ENCODE measurements at regions not wholly inside any gene's neighbourhood (a gene's known extent, or its start where the extent isn't known, plus 50 kb on each side); places are given as distances from the start of the nearest gene placed in this dataset.

DNA sequence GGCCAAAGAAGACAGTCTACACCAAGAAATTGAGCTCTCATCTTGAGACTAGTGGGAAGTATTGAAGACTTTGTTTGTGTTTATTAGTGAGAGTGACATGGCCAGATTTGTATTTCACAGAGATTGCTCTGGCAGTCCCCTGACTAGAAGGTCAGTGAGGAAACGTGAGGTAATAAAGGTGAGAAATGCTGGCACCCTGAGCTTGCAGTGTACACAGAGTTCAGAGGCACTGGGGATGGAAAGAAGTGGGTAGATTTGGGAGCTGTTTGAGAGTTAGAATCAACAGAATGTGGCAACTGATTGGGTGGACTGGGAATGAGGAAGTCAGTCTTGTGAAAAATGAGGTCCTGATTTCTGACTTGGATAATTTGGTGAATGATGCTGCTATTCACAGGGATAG, 336.9 kb downstream of the SNAPC1 start:
- Histone ChIP-seq H3K27ac (ENCODE audit: insufficient read depth, low read depth, low read length, poor library complexity, severe bottlenecking) (no peak overlapping the region), H3K4me1 (ENCODE audit: control insufficient read depth, insufficient read depth, low read length) (no peaks in the 10 kb centered on the region), H3K36me3 (ENCODE audit: control insufficient read depth, insufficient read depth, low read length) (no peaks in the 10 kb centered on the region), H3K4me3 (ENCODE audit: insufficient read depth, low read depth, low read length) (no peak overlapping the region), H3K27me3 (ENCODE audit: control insufficient read depth, insufficient read depth, low read length, poor library complexity, severe bottlenecking) (no peaks in the 10 kb centered on the region), H3K9me3 (ENCODE audit: control insufficient read depth, low read length) (no peaks in the 10 kb centered on the region)
- WGBS, 2 experiments: 89 to 95% methylated on average over 1 of the region's 1 CpG

DNA sequence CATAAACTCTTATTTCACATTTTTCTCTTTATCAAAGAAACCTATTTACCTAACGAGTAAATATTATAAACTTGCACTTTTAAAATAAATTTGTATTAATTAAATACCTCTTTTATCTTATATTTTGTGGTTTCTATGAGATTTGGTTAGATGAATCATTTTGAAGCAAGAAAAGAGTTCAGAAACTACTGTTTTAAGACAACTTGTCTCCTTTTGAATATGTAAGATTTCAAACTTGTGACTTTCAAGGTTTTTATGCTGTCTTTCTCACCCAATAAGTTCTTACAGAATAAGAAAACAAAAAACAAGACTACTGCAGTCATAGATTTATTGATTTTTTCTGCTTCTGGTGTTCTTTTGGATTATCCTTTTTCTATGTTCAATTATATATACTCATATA, 339.0 kb downstream of the SNAPC1 start:
- no peak overlapping the region for H3K27ac ChIP-seq (ENCODE audit: insufficient read depth, low read depth, low read length, poor library complexity, severe bottlenecking)
- H3K4me3 ChIP-seq (ENCODE audit: insufficient read depth, low read depth, low read length): no peak overlapping the region
- WGBS, 2 experiments: no CpG with 5 or more reads among the region's 1 CpG

DNA sequence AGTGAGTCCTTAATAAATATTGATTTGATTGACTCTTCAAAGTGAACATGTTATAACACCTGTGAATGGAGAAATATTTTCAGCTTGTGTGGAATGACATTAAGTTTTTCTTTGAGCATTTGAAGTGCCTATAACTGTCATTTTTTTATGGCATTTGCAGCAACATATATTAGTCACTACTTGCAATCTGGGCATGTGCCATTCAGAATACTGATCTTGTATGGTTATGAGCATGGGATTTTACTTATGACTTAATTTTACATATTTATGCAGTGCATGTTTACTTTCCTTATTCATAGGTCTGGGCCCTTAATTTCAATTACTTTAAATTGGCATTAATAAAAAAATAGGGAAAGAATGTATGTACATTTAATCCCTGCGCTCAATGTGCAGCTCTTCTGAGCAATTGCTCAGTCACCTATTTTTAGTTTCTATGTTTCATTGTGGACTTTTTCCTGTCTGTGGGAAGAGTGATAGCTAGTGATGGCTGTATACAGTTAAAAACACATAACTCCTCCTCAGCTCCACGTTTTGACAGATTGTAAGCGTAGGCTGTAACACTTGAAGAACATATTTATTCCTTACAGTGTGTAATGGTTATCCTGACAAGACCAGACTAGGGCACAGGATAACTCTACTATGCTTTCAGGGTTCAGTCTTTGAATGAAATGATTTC, 339.6 kb downstream of the SNAPC1 start:
- no peak overlapping the region for H3K27ac ChIP-seq (ENCODE audit: insufficient read depth, low read depth, low read length, poor library complexity, severe bottlenecking)
- H3K4me3 ChIP-seq (ENCODE audit: insufficient read depth, low read depth, low read length): no peak overlapping the region
- no peaks in the 10 kb centered on the region for H3K36me3 ChIP-seq (ENCODE audit: control insufficient read depth, insufficient read depth, low read length)
- no peaks in the 10 kb centered on the region for H3K4me1 ChIP-seq (ENCODE audit: control insufficient read depth, insufficient read depth, low read length)
- H3K9me3 ChIP-seq (ENCODE audit: control insufficient read depth, low read length): no peaks in the 10 kb centered on the region
- WGBS, 2 experiments: 87 to 100% methylated on average over 2 to 3 of the region's 3 CpGs
- no peaks in the 10 kb centered on the region for H3K27me3 ChIP-seq (ENCODE audit: control insufficient read depth, insufficient read depth, low read length, poor library complexity, severe bottlenecking)

More for the DNA sequence above, 339.0 kb downstream of the SNAPC1 start:
- no peaks in the 10 kb centered on the region for H3K27me3 ChIP-seq (ENCODE audit: control insufficient read depth, insufficient read depth, low read length, poor library complexity, severe bottlenecking)
- H3K4me1 ChIP-seq (ENCODE audit: control insufficient read depth, insufficient read depth, low read length): no peaks in the 10 kb centered on the region
- no peaks in the 10 kb centered on the region for H3K36me3 ChIP-seq (ENCODE audit: control insufficient read depth, insufficient read depth, low read length)
- H3K9me3 ChIP-seq (ENCODE audit: control insufficient read depth, low read length): no peaks in the 10 kb centered on the region

DNA sequence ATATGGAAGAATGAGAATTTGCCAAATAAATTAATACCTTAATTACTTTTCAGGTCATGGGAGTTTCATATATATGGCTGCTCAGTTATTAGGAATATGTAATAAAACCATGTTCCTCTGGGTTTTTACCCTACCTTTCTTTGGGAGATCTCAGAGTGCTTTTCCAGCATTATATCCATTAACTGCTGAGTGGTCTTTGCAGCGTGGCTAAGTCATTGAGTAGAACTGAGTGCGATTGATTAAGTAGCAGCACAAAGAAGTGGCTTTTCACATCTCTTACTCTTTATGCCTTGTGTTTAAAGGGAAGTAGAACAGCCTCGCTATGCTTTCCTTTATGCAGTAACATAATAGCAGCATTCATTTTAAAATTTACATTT, 340.1 kb downstream of the SNAPC1 start:
- Histone ChIP-seq H3K4me3 (ENCODE audit: insufficient read depth, low read depth, low read length) (no peak overlapping the region), H3K36me3 (ENCODE audit: control insufficient read depth, insufficient read depth, low read length) (no peaks in the 10 kb centered on the region), H3K9me3 (ENCODE audit: control insufficient read depth, low read length) (no peaks in the 10 kb centered on the region), H3K27ac (ENCODE audit: insufficient read depth, low read depth, low read length, poor library complexity, severe bottlenecking) (no peak overlapping the region), H3K4me1 (ENCODE audit: control insufficient read depth, insufficient read depth, low read length) (no peaks in the 10 kb centered on the region), H3K27me3 (ENCODE audit: control insufficient read depth, insufficient read depth, low read length, poor library complexity, severe bottlenecking) (no peaks in the 10 kb centered on the region)
- WGBS, 2 experiments: 81 to 93% methylated on average over 2 of the region's 3 CpGs

DNA sequence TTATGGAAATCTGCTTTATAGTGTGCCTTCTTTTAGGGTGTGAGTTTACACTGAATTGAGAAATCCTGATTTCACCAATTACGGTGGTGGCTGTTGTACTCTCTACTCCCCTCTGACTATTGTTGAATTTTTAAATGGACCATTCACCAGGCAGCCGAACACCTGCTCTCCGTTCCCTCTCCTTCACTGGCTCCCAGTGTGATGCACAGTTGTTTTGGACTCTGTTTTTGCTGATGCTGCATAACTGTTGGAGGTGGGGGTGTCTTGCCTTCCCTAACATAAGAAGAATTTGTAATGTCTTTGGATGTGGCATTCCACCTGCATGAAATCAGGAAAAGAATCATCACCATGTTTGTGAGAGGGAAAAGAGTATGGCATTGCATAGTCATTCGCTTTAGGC, 341.2 kb downstream of the SNAPC1 start:
- Histone ChIP-seq H3K4me3 (ENCODE audit: insufficient read depth, low read depth, low read length) (no peak overlapping the region), H3K27me3 (ENCODE audit: control insufficient read depth, insufficient read depth, low read length, poor library complexity, severe bottlenecking) (no peaks in the 10 kb centered on the region), H3K4me1 (ENCODE audit: control insufficient read depth, insufficient read depth, low read length) (no peaks in the 10 kb centered on the region), H3K36me3 (ENCODE audit: control insufficient read depth, insufficient read depth, low read length) (no peaks in the 10 kb centered on the region), H3K27ac (ENCODE audit: insufficient read depth, low read depth, low read length, poor library complexity, severe bottlenecking) (no peak overlapping the region), H3K9me3 (ENCODE audit: control insufficient read depth, low read length) (no peaks in the 10 kb centered on the region)
- WGBS, 2 experiments: 84 to 90% methylated on average over 4 of the region's 4 CpGs

DNA sequence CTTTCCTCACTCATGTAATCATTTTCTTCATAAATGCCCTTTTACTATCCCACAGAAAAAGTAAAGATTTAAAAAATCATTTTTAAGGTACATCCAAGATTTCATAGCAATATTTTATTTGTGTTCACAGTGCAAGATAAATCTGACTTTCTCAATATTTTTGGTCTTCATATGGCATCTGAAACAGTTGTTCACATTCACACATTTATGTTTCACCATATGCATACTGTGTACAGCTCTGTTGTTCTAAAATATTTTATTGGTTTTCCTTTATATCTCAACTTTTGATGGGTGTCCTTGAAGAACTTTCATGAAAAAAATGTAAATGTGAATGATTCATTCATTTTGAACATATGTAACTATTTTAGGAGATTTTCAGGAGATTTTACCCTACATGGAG, 348.7 kb downstream of the SNAPC1 start:
- Histone ChIP-seq H3K9me3 (ENCODE audit: control insufficient read depth, low read length) (no peaks in the 10 kb centered on the region), H3K27me3 (ENCODE audit: control insufficient read depth, insufficient read depth, low read length, poor library complexity, severe bottlenecking) (peaks cover 13% of the 10 kb centered on the region), H3K27ac (ENCODE audit: insufficient read depth, low read depth, low read length, poor library complexity, severe bottlenecking) (no peak overlapping the region), H3K36me3 (ENCODE audit: control insufficient read depth, insufficient read depth, low read length) (no peaks in the 10 kb centered on the region), H3K4me3 (ENCODE audit: insufficient read depth, low read depth, low read length) (no peak overlapping the region), H3K4me1 (ENCODE audit: control insufficient read depth, insufficient read depth, low read length) (no peaks in the 10 kb centered on the region)

DNA sequence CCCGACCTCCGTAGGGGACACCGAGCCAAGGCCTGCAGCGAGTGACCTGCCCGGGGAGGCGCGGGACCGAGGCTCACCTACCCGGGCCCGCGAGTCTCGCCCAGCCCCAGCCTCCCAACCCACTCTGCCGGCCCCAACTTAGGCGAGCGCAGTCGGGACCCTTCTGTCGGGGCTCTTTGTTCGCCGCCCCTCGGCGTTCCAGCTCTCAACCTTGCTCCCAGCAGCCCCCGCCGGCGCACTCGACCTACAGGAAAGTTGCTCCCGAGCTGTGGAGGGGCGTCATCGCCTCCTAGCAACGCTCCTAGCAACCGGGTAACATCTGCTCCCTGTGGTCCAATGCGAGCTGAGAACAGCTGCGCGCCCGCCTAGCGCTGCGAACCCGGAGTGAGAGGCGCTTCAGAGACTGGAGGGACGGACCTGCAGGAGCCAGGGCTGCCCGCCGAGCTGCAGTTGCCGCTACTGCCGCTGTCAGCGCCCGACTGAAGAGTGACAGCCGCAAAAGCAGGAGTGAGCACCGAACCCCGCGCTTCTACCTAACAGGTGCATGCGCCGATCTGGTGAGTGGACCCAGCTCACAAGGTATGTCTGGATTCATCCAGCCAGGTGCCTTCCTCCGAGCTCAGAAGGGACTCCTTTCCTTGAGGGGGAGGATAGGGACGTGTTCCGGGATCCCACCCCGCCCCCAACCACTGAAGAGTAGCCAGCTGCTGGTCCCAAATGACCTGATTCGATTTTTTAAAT, 355.0 kb downstream of the SNAPC1 start:
- peaks cover 49% of the 10 kb centered on the region for H3K27me3 ChIP-seq (ENCODE audit: control insufficient read depth, insufficient read depth, low read length, poor library complexity, severe bottlenecking)

DNA sequence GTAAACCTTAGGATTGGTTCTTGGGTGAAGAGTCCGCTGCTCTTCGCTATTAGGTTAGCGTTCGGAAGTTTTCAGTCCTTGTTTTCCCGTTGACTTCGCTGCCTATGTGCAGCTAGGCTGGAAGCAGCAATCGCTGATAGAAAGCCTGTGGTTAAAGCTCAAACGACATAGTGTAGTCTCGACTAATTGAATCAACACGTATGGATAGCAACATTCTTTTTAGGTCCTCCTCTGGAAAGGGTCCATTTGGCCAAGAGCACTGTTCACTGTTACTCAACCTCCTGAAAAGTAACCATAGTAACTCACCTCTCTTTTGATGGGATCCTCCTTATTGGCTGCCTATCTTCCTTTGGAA, 355.5 kb downstream of the SNAPC1 start:
- Histone ChIP-seq H3K27me3 (ENCODE audit: control insufficient read depth, insufficient read depth, low read length, poor library complexity, severe bottlenecking) (peaks cover 49% of the 10 kb centered on the region), H3K27ac (ENCODE audit: insufficient read depth, low read depth, low read length, poor library complexity, severe bottlenecking) (no peak overlapping the region), H3K4me3 (ENCODE audit: insufficient read depth, low read depth, low read length) (peak overlapping the region; percentile 42), H3K9me3 (ENCODE audit: control insufficient read depth, low read length) (no peaks in the 10 kb centered on the region), H3K4me1 (ENCODE audit: control insufficient read depth, insufficient read depth, low read length) (peaks cover 4% of the 10 kb centered on the region), H3K36me3 (ENCODE audit: control insufficient read depth, insufficient read depth, low read length) (no peaks in the 10 kb centered on the region)
- 13 to 17% methylated on average over 10 of the region's 10 CpGs for WGBS, 2 experiments

More for the DNA sequence above, 355.0 kb downstream of the SNAPC1 start:
- peak overlapping the region; percentile 42 for H3K4me3 ChIP-seq (ENCODE audit: insufficient read depth, low read depth, low read length)
- WGBS, 2 experiments: 1% methylated on average over 56 of the region's 56 CpGs
- H3K9me3 ChIP-seq (ENCODE audit: control insufficient read depth, low read length): no peaks in the 10 kb centered on the region
- peaks cover 4% of the 10 kb centered on the region for H3K4me1 ChIP-seq (ENCODE audit: control insufficient read depth, insufficient read depth, low read length)
- no peaks in the 10 kb centered on the region for H3K36me3 ChIP-seq (ENCODE audit: control insufficient read depth, insufficient read depth, low read length)
- H3K27ac ChIP-seq (ENCODE audit: insufficient read depth, low read depth, low read length, poor library complexity, severe bottlenecking): no peak overlapping the region

DNA sequence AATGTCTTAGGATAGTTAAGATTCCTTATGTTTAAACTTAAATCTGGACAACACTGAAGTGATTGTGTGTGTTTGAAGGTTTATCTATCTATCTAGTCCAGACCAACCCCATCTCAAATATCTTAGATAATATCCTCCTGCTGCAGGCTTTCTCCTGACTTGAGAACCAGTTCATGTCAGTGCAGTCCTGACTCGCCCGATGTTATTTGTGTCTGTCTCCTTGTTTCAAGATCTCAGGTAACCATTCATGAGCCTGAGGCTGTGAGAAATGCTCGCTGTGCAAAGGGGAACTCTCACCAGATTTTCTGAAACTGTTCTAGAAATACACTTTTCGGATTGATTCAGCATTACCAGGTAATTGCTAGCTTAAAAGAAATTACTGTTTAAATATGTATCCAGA, 356.2 kb downstream of the SNAPC1 start:
- Histone ChIP-seq H3K4me3 (ENCODE audit: insufficient read depth, low read depth, low read length) (no peak overlapping the region), H3K4me1 (ENCODE audit: control insufficient read depth, insufficient read depth, low read length) (peaks cover 4% of the 10 kb centered on the region), H3K27me3 (ENCODE audit: control insufficient read depth, insufficient read depth, low read length, poor library complexity, severe bottlenecking) (peaks cover 49% of the 10 kb centered on the region), H3K9me3 (ENCODE audit: control insufficient read depth, low read length) (no peaks in the 10 kb centered on the region), H3K36me3 (ENCODE audit: control insufficient read depth, insufficient read depth, low read length) (no peaks in the 10 kb centered on the region), H3K27ac (ENCODE audit: insufficient read depth, low read depth, low read length, poor library complexity, severe bottlenecking) (no peak overlapping the region)
- 88 to 90% methylated on average over 3 to 4 of the region's 4 CpGs for WGBS, 2 experiments

DNA sequence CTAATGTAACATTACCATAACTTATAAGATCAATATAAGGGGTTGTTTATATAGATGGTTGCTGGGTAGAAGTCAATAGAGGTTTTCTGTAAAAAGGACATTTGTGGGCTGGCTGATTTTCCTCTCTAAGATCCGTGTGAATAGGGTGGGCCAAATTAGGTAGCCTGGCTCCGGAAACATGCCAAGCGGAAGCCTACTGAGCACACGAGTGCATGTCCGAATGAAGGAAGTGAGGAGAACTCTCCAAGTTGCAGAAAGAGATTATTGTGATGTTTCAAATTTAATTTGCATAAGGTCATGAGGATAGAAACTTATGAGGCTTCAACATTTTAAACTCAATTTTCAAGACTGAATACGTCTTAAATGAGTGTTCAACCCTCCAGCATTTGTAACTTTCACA, 356.7 kb downstream of the SNAPC1 start:
- Histone ChIP-seq H3K36me3 (ENCODE audit: control insufficient read depth, insufficient read depth, low read length) (no peaks in the 10 kb centered on the region), H3K4me3 (ENCODE audit: insufficient read depth, low read depth, low read length) (no peak overlapping the region)

More for the DNA sequence above, 356.7 kb downstream of the SNAPC1 start:
- Histone ChIP-seq H3K4me1 (ENCODE audit: control insufficient read depth, insufficient read depth, low read length) (peaks cover 4% of the 10 kb centered on the region), H3K27me3 (ENCODE audit: control insufficient read depth, insufficient read depth, low read length, poor library complexity, severe bottlenecking) (peaks cover 49% of the 10 kb centered on the region), H3K9me3 (ENCODE audit: control insufficient read depth, low read length) (no peaks in the 10 kb centered on the region), H3K27ac (ENCODE audit: insufficient read depth, low read depth, low read length, poor library complexity, severe bottlenecking) (no peak overlapping the region)
- WGBS, 2 experiments: 89 to 92% methylated on average over 6 of the region's 6 CpGs

All from ectodermal cell (in vitro differentiated cells).